Parathyroid adenoma (tissue), 2 donors: ENCODE measurements at regions not wholly inside any gene's neighbourhood (a gene's known extent, or its start where the extent isn't known, plus 50 kb on each side); places are given as distances from the start of the nearest gene placed in this dataset.

Experiments used
- H2AFZ ChIP-seq: fragments of 300-600 bp; sonication (generic); one replicate; pipeline ENCODE4 v1.7.0; 2017; ENCODE audit warnings: antibody characterized with exemption, mild to moderate bottlenecking
- H3K27ac ChIP-seq: fragments of 300-600 bp; sonication (generic); one replicate; pipeline ENCODE4 v1.7.0; 2017
- H3K27me3 ChIP-seq: fragments of 300-600 bp; sonication (generic); one replicate; pipeline ENCODE4 v1.7.0; 2017; ENCODE audit warnings: low read length; ENCODE audit not compliant: control insufficient read depth, insufficient read depth
- H3K36me3 ChIP-seq: fragments of 300-600 bp; sonication (generic); one replicate; pipeline ENCODE4 v1.7.0; 2017; ENCODE audit warnings: low read length; ENCODE audit not compliant: control insufficient read depth, insufficient read depth
- H3K4me1 ChIP-seq: fragments of 300-600 bp; sonication (generic); one replicate; pipeline ENCODE4 v1.7.0; 2017; ENCODE audit warnings: control low read depth
- H3K4me2 ChIP-seq: fragments of 300-600 bp; sonication (generic); one replicate; pipeline ENCODE4 v1.7.0; 2017; ENCODE audit warnings: low read length
- H3K4me3 ChIP-seq: fragments of 300-600 bp; sonication (generic); one replicate; pipeline ENCODE4 v1.7.0; 2017; ENCODE audit warnings: low read depth, low read length
- H3K79me2 ChIP-seq: fragments of 300-600 bp; sonication (generic); one replicate; pipeline ENCODE4 v1.7.0; 2017; ENCODE audit warnings: control low read depth
- H3K9ac ChIP-seq: fragments of 300-600 bp; sonication (generic); one replicate; pipeline ENCODE4 v1.7.0; 2017; ENCODE audit warnings: mild to moderate bottlenecking
- H3K9me3 ChIP-seq: fragments of 300-600 bp; sonication (generic); one replicate; pipeline ENCODE4 v1.7.0; 2017; ENCODE audit warnings: low read length; ENCODE audit not compliant: control insufficient read depth
- TF ChIP-seq, protein P1 (sequence below): fragments of 300-600 bp; sonication (generic); IDR thresholded peaks from one replicate; pipeline ENCODE4 v1.7.0; 2017; ENCODE audit warnings: antibody characterized with exemption, mild to moderate bottlenecking
- donor health status: primary hyperparathyroidism.

DNA sequence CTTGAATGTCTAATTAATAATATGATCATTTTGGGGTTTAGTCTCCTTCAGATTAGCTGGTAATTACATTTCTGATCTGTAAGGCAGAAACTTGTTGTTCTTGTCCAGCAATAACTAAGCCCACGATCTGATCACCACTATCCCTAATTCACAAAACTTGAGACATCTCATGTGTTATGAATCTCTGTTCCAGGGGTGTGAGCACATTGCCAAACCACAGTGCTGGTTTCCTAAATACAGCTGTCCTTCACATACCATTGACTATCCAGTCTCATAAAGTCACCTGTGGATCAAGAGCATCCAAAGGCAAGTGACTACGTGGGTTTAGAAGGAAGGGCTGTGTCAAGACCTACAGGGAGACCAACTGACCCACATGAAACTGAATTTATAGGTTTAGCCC is 134.1 kb upstream of the PRLR start:
- H3K79me2 ChIP-seq, result no peaks in the 10 kb centered on the region
- H2AFZ ChIP-seq, result no peak overlapping the region
- H3K9ac ChIP-seq, result no peak overlapping the region
- H3K36me3 ChIP-seq, result no peaks in the 10 kb centered on the region
- H3K27me3 ChIP-seq, result no peaks in the 10 kb centered on the region
- no peak overlapping the region for H3K27ac ChIP-seq
- H3K9me3 ChIP-seq, result no peaks in the 10 kb centered on the region
- H3K4me1 ChIP-seq, result no peaks in the 10 kb centered on the region
- TF ChIP-seq, protein P1, sequence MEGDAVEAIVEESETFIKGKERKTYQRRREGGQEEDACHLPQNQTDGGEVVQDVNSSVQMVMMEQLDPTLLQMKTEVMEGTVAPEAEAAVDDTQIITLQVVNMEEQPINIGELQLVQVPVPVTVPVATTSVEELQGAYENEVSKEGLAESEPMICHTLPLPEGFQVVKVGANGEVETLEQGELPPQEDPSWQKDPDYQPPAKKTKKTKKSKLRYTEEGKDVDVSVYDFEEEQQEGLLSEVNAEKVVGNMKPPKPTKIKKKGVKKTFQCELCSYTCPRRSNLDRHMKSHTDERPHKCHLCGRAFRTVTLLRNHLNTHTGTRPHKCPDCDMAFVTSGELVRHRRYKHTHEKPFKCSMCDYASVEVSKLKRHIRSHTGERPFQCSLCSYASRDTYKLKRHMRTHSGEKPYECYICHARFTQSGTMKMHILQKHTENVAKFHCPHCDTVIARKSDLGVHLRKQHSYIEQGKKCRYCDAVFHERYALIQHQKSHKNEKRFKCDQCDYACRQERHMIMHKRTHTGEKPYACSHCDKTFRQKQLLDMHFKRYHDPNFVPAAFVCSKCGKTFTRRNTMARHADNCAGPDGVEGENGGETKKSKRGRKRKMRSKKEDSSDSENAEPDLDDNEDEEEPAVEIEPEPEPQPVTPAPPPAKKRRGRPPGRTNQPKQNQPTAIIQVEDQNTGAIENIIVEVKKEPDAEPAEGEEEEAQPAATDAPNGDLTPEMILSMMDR, result no peak
- no peak overlapping the region for H3K4me2 ChIP-seq
- no peak overlapping the region for H3K4me3 ChIP-seq

DNA sequence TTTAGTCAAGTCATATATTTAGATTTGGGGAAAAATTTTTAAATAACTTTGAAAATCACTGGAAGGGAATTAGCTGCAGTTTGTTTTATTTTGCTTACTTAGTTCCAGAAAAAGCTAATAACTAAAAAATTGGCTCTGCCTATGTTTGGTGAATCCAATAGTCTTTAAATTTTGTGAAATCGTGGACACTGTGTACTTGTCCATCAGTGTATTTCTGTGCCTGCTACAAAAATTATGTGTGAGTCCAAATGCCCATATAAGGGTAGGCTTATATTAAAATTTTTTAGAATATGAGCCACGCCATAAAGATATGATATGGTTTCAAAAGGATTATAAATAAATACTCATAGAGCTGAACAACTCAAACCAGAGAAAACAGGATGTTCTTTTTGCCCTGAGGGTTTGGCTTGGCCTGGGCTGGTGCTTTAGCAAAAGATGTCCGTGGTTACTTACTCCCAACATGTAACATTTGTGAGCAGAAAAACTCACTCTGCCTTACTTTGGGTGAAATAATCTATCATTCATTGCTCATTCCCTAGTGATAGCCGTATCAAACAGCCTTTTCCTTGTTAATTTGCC is 133.2 kb upstream of the PRLR start:
- Histone ChIP-seq H3K4me2 (no peak overlapping the region), H3K27me3 (no peaks in the 10 kb centered on the region), H3K36me3 (no peaks in the 10 kb centered on the region), H3K4me1 (no peaks in the 10 kb centered on the region), H3K9me3 (no peaks in the 10 kb centered on the region), H3K9ac (no peak overlapping the region), H3K79me2 (no peaks in the 10 kb centered on the region), H2AFZ (no peak overlapping the region), H3K27ac (no peak overlapping the region), H3K4me3 (no peak overlapping the region)
- TF ChIP-seq, protein P1, result no peak

DNA sequence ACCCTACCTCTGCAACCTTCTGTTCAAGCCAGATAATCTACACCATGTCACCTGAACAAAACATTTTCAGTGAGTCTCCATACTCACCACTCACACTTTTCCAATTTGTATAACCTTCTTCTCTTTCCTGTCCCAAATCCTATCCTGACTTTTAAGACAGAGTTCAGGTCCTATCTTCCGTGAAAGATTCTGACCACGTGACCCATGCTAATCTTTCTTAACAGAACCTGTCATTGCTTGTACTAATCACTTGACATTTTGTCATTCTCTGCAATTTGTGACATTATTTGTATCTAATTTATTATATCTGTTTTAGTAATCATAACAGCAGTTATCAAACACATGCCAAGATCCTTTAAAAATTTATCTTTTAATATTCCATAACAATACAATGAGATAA is 132.5 kb upstream of the PRLR start:
- no peaks in the 10 kb centered on the region for H3K27me3 ChIP-seq
- H3K9ac ChIP-seq, result no peak overlapping the region
- no peak overlapping the region for H3K4me3 ChIP-seq
- no peaks in the 10 kb centered on the region for H3K79me2 ChIP-seq
- no peak overlapping the region for H3K4me2 ChIP-seq
- no peaks in the 10 kb centered on the region for H3K4me1 ChIP-seq
- TF ChIP-seq, protein P1, result no peak
- no peaks in the 10 kb centered on the region for H3K36me3 ChIP-seq
- no peak overlapping the region for H2AFZ ChIP-seq
- no peak overlapping the region for H3K27ac ChIP-seq
- H3K9me3 ChIP-seq, result no peaks in the 10 kb centered on the region

DNA sequence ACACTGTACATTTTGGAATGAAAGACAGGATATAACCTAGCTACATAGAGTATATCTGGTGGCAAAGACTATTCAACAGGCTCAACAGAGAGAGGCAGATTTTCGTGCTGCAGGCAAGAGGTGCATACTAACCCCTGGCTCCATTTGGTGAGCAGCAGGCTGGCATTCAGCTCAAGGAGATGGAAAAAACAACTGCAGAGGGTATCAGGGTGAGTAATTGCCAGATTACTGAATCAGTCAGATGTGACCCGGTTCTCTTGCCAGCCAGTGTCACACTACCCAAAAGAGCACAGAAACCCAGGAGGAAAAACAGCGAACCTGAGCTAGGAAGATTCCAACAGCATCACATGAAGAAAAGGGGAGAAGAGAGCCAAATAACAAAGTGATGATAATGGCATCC is 130.4 kb upstream of the PRLR start:
- H2AFZ ChIP-seq, result no peak overlapping the region
- H3K27ac ChIP-seq, result no peak overlapping the region
- H3K4me1 ChIP-seq, result no peaks in the 10 kb centered on the region
- H3K4me2 ChIP-seq, result no peak overlapping the region
- H3K27me3 ChIP-seq, result no peaks in the 10 kb centered on the region
- no peak overlapping the region for H3K4me3 ChIP-seq
- H3K36me3 ChIP-seq, result no peaks in the 10 kb centered on the region
- TF ChIP-seq, protein P1, result no peak
- H3K9ac ChIP-seq, result no peak overlapping the region
- no peaks in the 10 kb centered on the region for H3K79me2 ChIP-seq
- no peaks in the 10 kb centered on the region for H3K9me3 ChIP-seq

DNA sequence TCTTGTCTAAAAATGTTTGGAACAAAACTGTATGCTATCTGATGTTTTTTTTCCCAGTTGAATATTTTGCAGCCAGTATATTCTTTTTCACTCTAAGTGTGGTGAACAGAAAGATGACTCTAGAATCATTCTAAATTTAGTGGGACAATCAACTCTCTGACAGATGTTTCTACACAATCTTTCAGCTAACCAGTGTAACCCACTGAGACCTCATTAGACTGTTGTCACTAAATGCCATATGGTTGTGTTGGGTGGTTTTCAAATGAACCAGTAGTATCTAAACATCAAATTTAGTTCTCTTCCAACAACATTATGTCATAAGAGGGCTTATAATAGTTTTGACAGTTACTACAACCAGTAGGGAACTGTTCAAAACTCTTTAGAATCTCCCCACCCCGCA is 129.6 kb upstream of the PRLR start:
- no peak overlapping the region for H3K9ac ChIP-seq
- H3K9me3 ChIP-seq, result no peaks in the 10 kb centered on the region
- H3K4me1 ChIP-seq, result no peaks in the 10 kb centered on the region
- H3K27ac ChIP-seq, result no peak overlapping the region
- no peaks in the 10 kb centered on the region for H3K36me3 ChIP-seq
- H3K27me3 ChIP-seq, result no peaks in the 10 kb centered on the region
- H2AFZ ChIP-seq, result no peak overlapping the region
- no peak overlapping the region for H3K4me2 ChIP-seq
- TF ChIP-seq, protein P1, result no peak
- H3K4me3 ChIP-seq, result no peak overlapping the region
- no peaks in the 10 kb centered on the region for H3K79me2 ChIP-seq
